Trophoblast cell (in vitro differentiated cells and primary cell): ENCODE measurements at regions not wholly inside any gene's neighbourhood (a gene's known extent, or its start where the extent isn't known, plus 50 kb on each side); places are given as distances from the start of the nearest gene placed in this dataset.

Experiments used
- DNase-seq, 2 donors: peaks; one replicate each; pipeline ENCODE4 v3.0.0-alpha.2; 2016
- H2AFZ ChIP-seq: 2 replicates; pipeline ENCODE4 v1.6.1; 2013; ENCODE audit warnings: low read length, moderate library complexity, mild to moderate bottlenecking; ENCODE audit not compliant: insufficient read depth, poor library complexity
- H2AK5ac ChIP-seq: 2 replicates; pipeline ENCODE4 v1.6.1; 2013; ENCODE audit warnings: mild to moderate bottlenecking, low read length
- H2BK120ac ChIP-seq: 2 replicates; pipeline ENCODE4 v1.6.1; 2013; ENCODE audit warnings: low read length, mild to moderate bottlenecking, moderate library complexity; ENCODE audit not compliant: insufficient read depth, poor library complexity
- H2BK12ac ChIP-seq: 2 replicates; pipeline ENCODE4 v1.6.1; 2013; ENCODE audit warnings: mild to moderate bottlenecking, low read length, moderate library complexity
- H2BK5ac ChIP-seq: 2 replicates; pipeline ENCODE4 v1.6.1; 2013; ENCODE audit warnings: low read length, low read depth, moderate library complexity, mild to moderate bottlenecking; ENCODE audit not compliant: poor library complexity
- H3K14ac ChIP-seq: 2 replicates; pipeline ENCODE4 v1.6.1; 2013; ENCODE audit warnings: mild to moderate bottlenecking, low read length
- H3K18ac ChIP-seq: 2 replicates; pipeline ENCODE4 v1.6.1; 2013; ENCODE audit warnings: mild to moderate bottlenecking, low read length
- H3K23ac ChIP-seq: 2 replicates; pipeline ENCODE4 v1.6.1; 2013; ENCODE audit warnings: low read length
- H3K27ac ChIP-seq: 2 replicates; pipeline ENCODE4 v1.5.1; 2013; ENCODE audit warnings: low read depth, mild to moderate bottlenecking, inconsistent platforms, low read length, moderate library complexity
- H3K27me3 ChIP-seq: 2 replicates; pipeline ENCODE4 v1.6.1; 2013; ENCODE audit warnings: inconsistent platforms, mild to moderate bottlenecking, low read length, moderate library complexity; ENCODE audit not compliant: insufficient read depth
- H3K36me3 ChIP-seq, 2 experiments: 1 replicate in 1 of 2; 2 replicates in 1 of 2; pipeline ENCODE4 v1.6.1; 2013; ENCODE audit warnings: low read length in 2 of 2, mild to moderate bottlenecking in 2 of 2, moderate library complexity in 1 of 2; ENCODE audit not compliant: insufficient read depth in 2 of 2, control insufficient read depth in 1 of 2
- H3K4ac ChIP-seq: 2 replicates; pipeline ENCODE4 v1.6.1; 2013; ENCODE audit warnings: low read depth, mild to moderate bottlenecking, low read length, moderate library complexity
- H3K4me1 ChIP-seq, 2 experiments: 1 replicate in 1 of 2; 2 replicates in 1 of 2; pipeline ENCODE4 v1.6.1; 2013; ENCODE audit warnings: low read length in 2 of 2, mild to moderate bottlenecking in 2 of 2, moderate library complexity in 1 of 2; ENCODE audit not compliant: insufficient read depth in 2 of 2, control insufficient read depth in 1 of 2
- H3K4me2 ChIP-seq: 2 replicates; pipeline ENCODE4 v1.6.1; 2013; ENCODE audit warnings: inconsistent platforms, mild to moderate bottlenecking, low read length, moderate library complexity
- H3K4me3 ChIP-seq: 2 replicates; pipeline ENCODE4 v1.5.1; 2013; ENCODE audit warnings: mild to moderate bottlenecking, low read depth, low read length, inconsistent platforms
- H3K79me1 ChIP-seq: one replicate; pipeline ENCODE4 v1.6.1; 2013; ENCODE audit warnings: low read length
- H3K79me2 ChIP-seq: 2 replicates; pipeline ENCODE4 v1.6.1; 2013; ENCODE audit warnings: low read length, mild to moderate bottlenecking; ENCODE audit not compliant: control insufficient read depth, insufficient read depth, poor library complexity
- H3K9ac ChIP-seq: 2 replicates; pipeline ENCODE4 v1.6.1; 2013; ENCODE audit warnings: mild to moderate bottlenecking, low read length
- H3K9me3 ChIP-seq: 2 replicates; pipeline ENCODE4 v1.6.1; 2013; ENCODE audit warnings: low read depth, mild to moderate bottlenecking, control low read depth, inconsistent platforms, low read length; ENCODE audit not compliant: insufficient read depth
- H4K12ac ChIP-seq: 2 replicates; pipeline ENCODE4 v1.6.1; 2013; ENCODE audit warnings: low read depth, mild to moderate bottlenecking, low read length, moderate library complexity
- H4K8ac ChIP-seq: 2 replicates; pipeline ENCODE4 v1.6.1; 2013; ENCODE audit warnings: low read depth, mild to moderate bottlenecking, low read length, moderate library complexity
- H4K91ac ChIP-seq: one replicate; pipeline ENCODE4 v1.6.1; 2013; ENCODE audit warnings: low read depth, mild to moderate bottlenecking, low read length, moderate library complexity
- WGBS: extraction: QIAGEN DNeasy Blood & Tissue Kit; methylation state at CpG from one replicate; pipeline ENCODE4 v1.1.7; 2013; ENCODE audit warnings: missing lambda C conversion rate; ENCODE audit not compliant: insufficient read length, insufficient coverage; ENCODE audit errors: extremely low coverage; 5-methylcytosine and 5-hydroxymethylcytosine counted together

DNA sequence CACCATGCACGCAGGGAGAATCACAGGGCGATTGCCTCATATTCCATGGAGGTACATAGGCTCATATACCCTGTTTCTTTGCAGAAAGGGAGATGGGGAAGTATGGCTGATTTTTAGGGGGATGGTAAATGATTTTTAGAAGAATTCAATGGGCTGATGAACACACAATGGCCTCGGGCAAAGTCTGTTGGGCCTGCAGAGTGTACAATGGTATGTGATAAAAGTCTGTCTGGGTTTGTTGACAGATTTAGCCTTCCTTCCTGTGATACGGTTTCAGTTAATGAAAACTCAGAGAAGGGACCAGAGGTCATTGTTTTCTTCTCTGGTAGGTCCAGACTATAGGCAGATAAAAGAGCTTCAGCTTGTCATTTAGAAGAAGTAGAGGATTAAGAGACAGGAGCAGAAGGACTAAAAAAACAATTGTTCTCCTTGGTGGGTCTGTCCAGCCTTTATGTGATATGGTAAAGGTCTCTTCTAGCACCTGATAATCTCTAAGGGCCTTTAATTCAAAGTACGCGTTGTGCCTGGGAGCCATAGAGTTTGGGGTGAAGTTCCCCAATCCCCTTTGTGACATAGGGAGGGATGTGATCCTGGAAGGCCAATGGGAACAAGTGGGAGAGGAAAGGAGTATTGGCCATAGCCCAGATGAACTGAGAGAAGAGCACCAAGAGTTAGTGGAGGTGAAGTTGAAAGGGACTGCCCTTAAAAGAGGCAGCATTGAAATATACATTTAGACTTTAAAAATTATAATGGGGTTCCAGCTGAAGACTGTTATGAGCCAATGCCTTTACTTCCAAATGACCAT is 107.5 kb upstream of the SERPINE2 start:
- H2AK5ac ChIP-seq, result no peak overlapping the region
- peak overlapping the region; percentile 31 for H3K4me2 ChIP-seq
- H3K79me2 ChIP-seq, result no peaks in the 10 kb centered on the region
- H3K27ac ChIP-seq, result peak overlapping the region; percentile 84
- no peak overlapping the region for H3K23ac ChIP-seq
- H3K4me3 ChIP-seq, result no peak overlapping the region
- peak overlapping the region; percentile 72 for H3K14ac ChIP-seq
- H2AFZ ChIP-seq, result no peak overlapping the region
- no peak overlapping the region for H3K9ac ChIP-seq
- no peaks in the 10 kb centered on the region for H3K36me3 ChIP-seq
- peak overlapping the region; percentile 83 for H2BK12ac ChIP-seq
- peaks cover 8 to 13% of the 10 kb centered on the region in 2 experiments for H3K4me1 ChIP-seq
- H3K9me3 ChIP-seq, result no peaks in the 10 kb centered on the region
- H4K12ac ChIP-seq, result no peak overlapping the region
- DNase-seq, result peak in 1 of 2 donors; percentile 13
- H3K27me3 ChIP-seq, result no peaks in the 10 kb centered on the region
- peak overlapping the region; percentile 78 for H2BK5ac ChIP-seq
- H3K79me1 ChIP-seq, result peaks cover 19% of the 10 kb centered on the region
- peak overlapping the region; percentile 81 for H2BK120ac ChIP-seq
- H4K91ac ChIP-seq, result peak overlapping the region; percentile 62
- peak overlapping the region; percentile 18 for H4K8ac ChIP-seq
- H3K18ac ChIP-seq, result peak overlapping the region; percentile 39
- no peak overlapping the region for H3K4ac ChIP-seq
- no CpG with 5 or more reads among the region's 6 CpGs for WGBS

GRCh38 chr2:224145751-224146355 is 106.8 kb upstream of the SERPINE2 start:
- WGBS, result no CpG with 5 or more reads among the region's 3 CpGs
- peak; percentile 67 to 82 for DNase-seq
- H2AK5ac ChIP-seq, result no peak overlapping the region

DNA sequence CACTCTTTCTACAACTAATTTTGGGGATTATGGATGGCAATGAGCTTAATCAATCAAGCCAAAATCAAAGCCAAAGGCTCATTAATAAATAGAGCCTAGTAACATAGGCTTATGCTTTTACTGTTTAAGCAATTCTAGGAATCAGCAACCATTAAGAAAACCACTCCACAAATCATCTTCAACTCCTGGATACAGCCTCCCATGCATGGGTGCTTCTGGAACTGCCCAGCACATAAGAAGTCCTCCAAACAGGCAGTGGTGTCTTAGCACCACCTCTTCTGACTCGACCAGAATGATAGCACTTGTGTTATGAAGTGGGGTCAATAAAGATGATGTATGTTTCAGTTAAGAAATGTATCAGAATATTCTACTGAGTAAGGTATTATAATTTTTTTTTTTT is 104.4 kb upstream of the SERPINE2 start:
- H3K4ac ChIP-seq, result no peak overlapping the region
- H2BK5ac ChIP-seq, result no peak overlapping the region
- H3K4me1 ChIP-seq, result peaks cover 8 to 13% of the 10 kb centered on the region in 2 experiments
- H3K4me2 ChIP-seq, result no peak overlapping the region
- no peaks in the 10 kb centered on the region for H3K27me3 ChIP-seq
- no peak overlapping the region for H3K18ac ChIP-seq
- H3K27ac ChIP-seq, result no peak overlapping the region
- no peak overlapping the region for H2BK120ac ChIP-seq
- WGBS, result no CpG with 5 or more reads among the region's 1 CpG
- H2AFZ ChIP-seq, result no peak overlapping the region
- no peak overlapping the region for H4K12ac ChIP-seq
- no peak overlapping the region for H3K4me3 ChIP-seq
- H2AK5ac ChIP-seq, result no peak overlapping the region
- no peak overlapping the region for H4K8ac ChIP-seq
- H3K36me3 ChIP-seq, result peaks cover 0 to 2% of the 10 kb centered on the region in 2 experiments
- H3K79me2 ChIP-seq, result no peaks in the 10 kb centered on the region
- H3K9me3 ChIP-seq, result no peaks in the 10 kb centered on the region
- H3K79me1 ChIP-seq, result peaks cover 16% of the 10 kb centered on the region
- no peak for DNase-seq
- H2BK12ac ChIP-seq, result peak overlapping the region; percentile 54
- no peak overlapping the region for H4K91ac ChIP-seq
- H3K14ac ChIP-seq, result no peak overlapping the region
- no peak overlapping the region for H3K9ac ChIP-seq
- no peak overlapping the region for H3K23ac ChIP-seq

More at GRCh38 chr2:224145751-224146355, 106.8 kb upstream of the SERPINE2 start:
- Histone ChIP-seq H2BK5ac (peak overlapping the region; percentile 77), H2AFZ (no peak overlapping the region), H4K8ac (no peak overlapping the region), H3K4ac (no peak overlapping the region), H3K18ac (no peak overlapping the region), H3K36me3 (no peaks in the 10 kb centered on the region), H4K91ac (peak overlapping the region; percentile 57), H2BK120ac (peak overlapping the region; percentile 49), H3K27me3 (no peaks in the 10 kb centered on the region), H3K4me1 (peaks cover 8 to 13% of the 10 kb centered on the region in 2 experiments), H3K9me3 (no peaks in the 10 kb centered on the region), H3K4me2 (peak overlapping the region; percentile 31), H3K79me1 (peaks cover 19% of the 10 kb centered on the region), H3K27ac (peak overlapping the region; percentile 84), H4K12ac (no peak overlapping the region), H3K79me2 (no peaks in the 10 kb centered on the region), H3K23ac (no peak overlapping the region), H3K14ac (no peak overlapping the region), H3K9ac (no peak overlapping the region), H3K4me3 (no peak overlapping the region), H2BK12ac (no peak overlapping the region)

GRCh38 chr2:224142397-224143312 is 103.6 kb upstream of the SERPINE2 start:
- Histone ChIP-seq H2AFZ (no peak overlapping the region), H3K36me3 (peaks cover 0 to 2% of the 10 kb centered on the region in 2 experiments), H3K9ac (no peak overlapping the region), H3K4me1 (peaks cover 8 to 13% of the 10 kb centered on the region in 2 experiments), H4K8ac (no peak overlapping the region), H4K91ac (no peak overlapping the region), H3K23ac (no peak overlapping the region), H3K27me3 (no peaks in the 10 kb centered on the region), H2BK120ac (no peak overlapping the region), H3K4ac (no peak overlapping the region), H3K79me2 (no peaks in the 10 kb centered on the region), H2BK12ac (no peak overlapping the region), H3K14ac (no peak overlapping the region), H2AK5ac (no peak overlapping the region), H4K12ac (no peak overlapping the region), H3K27ac (no peak overlapping the region), H3K79me1 (peaks cover 16% of the 10 kb centered on the region), H3K4me2 (no peak overlapping the region), H3K4me3 (no peak overlapping the region), H2BK5ac (no peak overlapping the region), H3K9me3 (no peaks in the 10 kb centered on the region), H3K18ac (no peak overlapping the region)
- no CpG with 5 or more reads among the region's 4 CpGs for WGBS
- DNase-seq, result peak in 1 of 2 donors; percentile 25
